Neuron (in vitro differentiated cells): ENCODE measurements at regions not wholly inside any gene's neighbourhood (a gene's known extent, or its start where the extent isn't known, plus 50 kb on each side); places are given as distances from the start of the nearest gene placed in this dataset.
"Not testable (repeated sequence)": the region's sequence is repeated elsewhere in the genome, so short reads cannot be mapped to it uniquely, and the experiment has no call there.

ENCODE experiments used
- H2AFZ ChIP-seq: one replicate; pipeline ENCODE4 v1.6.1; 2013; ENCODE audit warnings: low read depth, mild to moderate bottlenecking, inconsistent platforms, low read length, moderate library complexity
- H3K27me3 ChIP-seq: one replicate; pipeline ENCODE4 v1.6.1; 2013; ENCODE audit warnings: low read length; ENCODE audit not compliant: insufficient read depth
- H3K36me3 ChIP-seq: one replicate; pipeline ENCODE4 v1.6.1; 2013; ENCODE audit warnings: low read length; ENCODE audit not compliant: insufficient read depth
- H3K4me1 ChIP-seq: one replicate; pipeline ENCODE4 v1.6.1; 2013; ENCODE audit warnings: low read length; ENCODE audit not compliant: insufficient read depth
- H3K4me3 ChIP-seq: 2 replicates; pipeline ENCODE4 v1.5.1; 2013; ENCODE audit warnings: mild to moderate bottlenecking, low read length, moderate library complexity
- H3K9me3 ChIP-seq: one replicate; pipeline ENCODE4 v1.6.1; 2013; ENCODE audit warnings: low read length

DNA sequence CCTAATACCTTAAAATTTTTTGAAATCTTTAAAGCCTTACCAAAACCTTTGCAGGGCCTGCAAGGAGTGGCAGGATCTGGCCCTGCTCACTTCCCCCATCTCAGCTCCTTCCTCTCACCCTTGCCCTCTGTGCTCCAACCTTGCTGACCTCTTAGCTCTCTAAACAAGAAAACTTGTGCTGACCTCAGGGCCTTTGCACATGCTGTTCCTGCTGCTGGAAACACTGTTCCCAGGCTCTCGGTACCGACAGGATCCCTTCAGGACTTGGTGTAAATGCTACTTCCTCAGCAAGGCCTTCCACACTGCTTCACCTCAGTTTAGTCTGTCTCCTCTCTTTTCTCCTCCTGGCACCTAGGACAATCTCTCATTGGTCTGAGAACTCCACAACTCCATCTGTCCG lies 155.4 kb upstream of the IQSEC1 start:
- Histone ChIP-seq H3K27me3 (no peaks in the 10 kb centered on the region), H3K4me1 (peaks cover 5% of the 10 kb centered on the region), H3K9me3 (no peaks in the 10 kb centered on the region), H3K36me3 (no peaks in the 10 kb centered on the region), H3K4me3 (no peak overlapping the region), H2AFZ (no peak overlapping the region)

- H2AFZ ChIP-seq, H3K4me3 ChIP-seq, H3K36me3 ChIP-seq, H3K27me3 ChIP-seq, H3K9me3 ChIP-seq, H3K4me1 ChIP-seq: not testable (repeated sequence)
Observed at GRCh38 chr3:13228169-13228568, 154.9 kb upstream of the IQSEC1 start.

DNA sequence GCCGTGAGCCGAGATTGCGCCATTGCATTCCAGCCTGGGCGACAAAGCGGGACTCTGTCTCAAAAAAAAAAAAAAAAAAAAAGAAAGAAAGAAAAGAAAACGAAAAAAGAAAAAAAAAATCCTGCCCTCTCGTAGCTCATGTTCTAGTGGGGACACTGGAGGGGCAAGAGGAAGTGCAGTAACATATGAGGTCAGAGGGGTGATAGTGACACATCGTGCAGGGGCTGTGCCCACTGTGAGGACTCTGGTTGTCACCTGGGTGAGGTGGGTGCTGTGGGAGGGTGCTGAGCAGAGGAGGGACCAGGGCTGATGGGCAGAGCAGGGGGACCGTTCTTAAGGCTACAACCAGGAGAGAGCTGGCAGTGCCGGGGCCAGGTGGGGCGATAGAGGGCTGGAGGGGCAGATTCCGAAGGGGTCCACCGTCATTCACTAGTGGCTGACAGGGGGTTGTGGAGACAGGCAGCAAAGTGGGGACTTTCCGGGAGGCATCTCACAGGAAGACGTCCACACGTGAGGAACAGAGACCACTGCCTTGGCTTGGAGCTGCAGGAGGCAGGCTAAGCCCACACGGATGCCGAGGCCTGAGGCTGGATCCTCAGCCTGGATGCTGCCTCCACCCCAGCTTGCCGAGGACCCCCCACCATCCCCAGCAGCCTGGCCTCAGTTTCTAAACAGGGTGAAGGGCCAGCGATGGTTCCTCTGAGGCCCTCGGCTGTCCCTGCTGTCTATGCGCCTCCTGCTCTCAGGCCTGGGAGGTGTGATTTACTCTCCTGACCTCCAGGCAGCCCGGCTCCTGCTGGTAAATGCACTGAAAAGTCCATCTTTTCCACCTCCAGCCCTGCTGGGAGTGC lies 154.3 kb upstream of the IQSEC1 start:
- no peak overlapping the region for H3K4me3 ChIP-seq
- no peaks in the 10 kb centered on the region for H3K36me3 ChIP-seq
- no peak overlapping the region for H2AFZ ChIP-seq
- no peaks in the 10 kb centered on the region for H3K27me3 ChIP-seq
- peaks cover 5% of the 10 kb centered on the region for H3K4me1 ChIP-seq
- H3K9me3 ChIP-seq, result no peaks in the 10 kb centered on the region

DNA sequence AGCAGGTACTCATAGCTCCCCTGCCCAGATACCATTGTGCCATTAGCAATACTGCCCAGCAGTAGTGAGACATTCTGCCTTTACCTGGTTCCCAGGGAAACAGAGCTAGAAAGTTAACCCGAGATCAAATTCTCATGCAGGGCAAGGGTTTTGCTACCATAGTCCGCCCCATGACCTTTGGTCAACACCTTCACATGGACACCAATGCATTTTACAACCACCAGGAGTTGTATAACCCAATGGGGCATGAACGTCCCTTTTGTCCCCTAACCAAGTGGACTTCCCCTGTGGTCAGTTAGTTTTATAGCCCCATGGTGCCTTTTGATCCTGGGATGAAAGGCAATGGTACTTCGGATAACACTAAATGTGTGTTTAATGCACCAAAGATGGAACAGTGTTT lies 151.7 kb upstream of the IQSEC1 start:
- H2AFZ ChIP-seq, result no peak overlapping the region
- H3K27me3 ChIP-seq, result no peaks in the 10 kb centered on the region
- no peaks in the 10 kb centered on the region for H3K9me3 ChIP-seq
- no peaks in the 10 kb centered on the region for H3K4me1 ChIP-seq
- H3K36me3 ChIP-seq, result no peaks in the 10 kb centered on the region
- no peak overlapping the region for H3K4me3 ChIP-seq

GRCh38 chr3:13223574-13224237 lies 150.5 kb upstream of the IQSEC1 start:
- H3K27me3 ChIP-seq, result no peaks in the 10 kb centered on the region
- no peaks in the 10 kb centered on the region for H3K4me1 ChIP-seq
- no peaks in the 10 kb centered on the region for H3K36me3 ChIP-seq
- H3K9me3 ChIP-seq, result no peaks in the 10 kb centered on the region
- no peak overlapping the region for H2AFZ ChIP-seq
- no peak overlapping the region for H3K4me3 ChIP-seq

DNA sequence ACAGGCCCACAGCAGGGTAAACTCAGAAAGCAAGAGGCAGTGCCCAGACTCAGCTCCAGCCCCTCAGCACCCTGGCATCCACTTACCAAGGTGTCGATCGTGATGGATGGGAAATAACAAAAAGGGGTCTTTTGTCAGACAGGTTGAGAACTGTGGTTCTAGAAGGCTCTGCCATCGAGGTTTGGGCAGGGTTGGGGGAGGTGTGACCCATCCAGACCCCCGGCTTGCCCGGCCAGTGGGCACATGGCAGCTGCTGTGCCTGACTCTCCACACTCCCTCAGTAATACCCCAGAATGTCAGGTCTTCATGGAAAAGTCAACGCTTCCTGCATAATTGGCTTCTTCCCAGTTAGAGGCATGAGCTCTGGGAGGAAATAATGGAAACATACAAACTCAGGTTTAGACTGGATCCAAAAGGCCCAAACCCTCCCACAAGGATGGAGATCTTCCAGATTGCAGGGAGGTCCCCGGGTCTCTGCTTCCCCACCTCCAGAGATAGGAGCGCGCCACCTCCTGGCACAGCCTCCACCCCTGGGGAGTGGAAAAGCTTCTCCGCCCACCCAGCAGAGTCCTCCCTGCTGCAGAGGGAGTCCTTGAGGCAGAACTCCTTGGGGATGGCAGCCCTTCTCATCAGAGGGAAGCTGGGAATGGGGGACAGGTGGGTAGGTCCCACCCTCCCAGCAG lies 149.8 kb upstream of the IQSEC1 start:
- Histone ChIP-seq H3K36me3 (no peaks in the 10 kb centered on the region), H3K9me3 (no peaks in the 10 kb centered on the region), H3K27me3 (no peaks in the 10 kb centered on the region), H3K4me3 (no peak overlapping the region), H3K4me1 (no peaks in the 10 kb centered on the region), H2AFZ (no peak overlapping the region)

GRCh38 chr3:13222131-13222530 lies 148.9 kb upstream of the IQSEC1 start:
- no peak overlapping the region for H2AFZ ChIP-seq
- no peaks in the 10 kb centered on the region for H3K27me3 ChIP-seq
- H3K9me3 ChIP-seq, result no peaks in the 10 kb centered on the region
- no peaks in the 10 kb centered on the region for H3K4me1 ChIP-seq
- H3K4me3 ChIP-seq, result no peak overlapping the region
- H3K36me3 ChIP-seq, result no peaks in the 10 kb centered on the region

DNA sequence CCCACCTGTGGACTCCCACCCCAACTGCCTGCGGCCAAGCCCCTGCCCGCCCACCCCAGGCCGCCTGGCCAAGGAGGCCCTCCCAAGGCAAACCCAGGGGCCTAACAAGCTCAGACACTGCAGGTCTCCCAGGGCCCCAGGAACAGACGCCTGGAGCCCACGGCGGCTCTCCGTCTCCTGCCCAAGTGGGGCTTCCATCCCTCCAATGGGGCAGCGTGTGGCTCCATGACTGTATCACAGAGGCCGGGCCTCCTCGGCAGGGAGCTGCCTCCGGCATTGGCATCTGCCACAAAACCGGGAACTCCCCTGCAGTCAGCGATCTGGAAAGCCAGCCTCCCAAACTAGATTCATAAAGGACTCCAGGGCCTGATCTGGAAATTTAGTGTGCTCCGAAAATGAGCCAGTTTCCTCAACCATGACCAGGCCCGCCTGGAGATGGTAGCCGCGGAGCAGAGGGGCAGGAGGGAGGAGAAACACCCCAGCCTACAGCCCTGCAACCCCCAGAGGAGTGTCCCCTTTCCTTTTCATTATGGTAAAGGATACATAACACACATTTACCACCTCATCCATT lies 148.3 kb upstream of the IQSEC1 start:
- no peaks in the 10 kb centered on the region for H3K4me1 ChIP-seq
- no peaks in the 10 kb centered on the region for H3K27me3 ChIP-seq
- H3K4me3 ChIP-seq, result no peak overlapping the region
- H2AFZ ChIP-seq, result no peak overlapping the region
- H3K36me3 ChIP-seq, result no peaks in the 10 kb centered on the region
- H3K9me3 ChIP-seq, result no peaks in the 10 kb centered on the region

DNA sequence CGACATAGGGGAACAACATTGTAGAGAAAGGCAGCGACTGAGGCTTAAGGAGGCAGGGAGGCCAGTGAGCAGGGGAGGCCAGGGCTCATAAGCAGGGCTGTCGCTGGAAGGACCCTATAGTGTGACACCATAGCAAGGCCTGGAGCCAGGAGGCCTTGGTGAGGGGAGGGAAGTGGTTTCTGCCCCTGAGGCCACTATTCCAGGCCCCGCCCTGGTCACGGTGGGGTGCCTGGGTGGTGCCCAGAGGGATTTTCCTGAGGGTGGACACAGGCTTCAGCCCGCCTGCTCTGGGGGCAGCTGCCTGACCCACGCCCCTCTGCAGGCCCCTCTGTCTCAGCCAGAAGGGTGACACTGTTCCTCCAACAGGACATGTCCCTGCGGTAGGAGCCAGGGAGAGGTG lies 147.8 kb upstream of the IQSEC1 start:
- no peak overlapping the region for H3K4me3 ChIP-seq
- no peaks in the 10 kb centered on the region for H3K4me1 ChIP-seq
- no peaks in the 10 kb centered on the region for H3K27me3 ChIP-seq
- H2AFZ ChIP-seq, result no peak overlapping the region
- no peaks in the 10 kb centered on the region for H3K9me3 ChIP-seq
- H3K36me3 ChIP-seq, result no peaks in the 10 kb centered on the region

- H3K36me3 ChIP-seq, result no peaks in the 10 kb centered on the region
- H3K4me1 ChIP-seq, result no peaks in the 10 kb centered on the region
- no peak overlapping the region for H2AFZ ChIP-seq
- H3K4me3 ChIP-seq, result no peak overlapping the region
- no peaks in the 10 kb centered on the region for H3K27me3 ChIP-seq
- no peaks in the 10 kb centered on the region for H3K9me3 ChIP-seq
Observed at GRCh38 chr3:13219902-13220296, 146.7 kb upstream of the IQSEC1 start.

GRCh38 chr3:13219077-13219901 lies 146.1 kb upstream of the IQSEC1 start:
- H3K4me1 ChIP-seq, result no peaks in the 10 kb centered on the region
- no peak overlapping the region for H2AFZ ChIP-seq
- H3K9me3 ChIP-seq, result no peaks in the 10 kb centered on the region
- H3K4me3 ChIP-seq, result no peak overlapping the region
- H3K36me3 ChIP-seq, result no peaks in the 10 kb centered on the region
- no peaks in the 10 kb centered on the region for H3K27me3 ChIP-seq

- Histone ChIP-seq H3K4me3 (no peak overlapping the region), H3K9me3 (no peaks in the 10 kb centered on the region)
Observed at GRCh38 chr3:13218541-13218908, 145.3 kb upstream of the IQSEC1 start.

More at GRCh38 chr3:13218541-13218908, 145.3 kb upstream of the IQSEC1 start:
- Histone ChIP-seq H2AFZ (no peak overlapping the region), H3K4me1 (no peaks in the 10 kb centered on the region), H3K27me3 (no peaks in the 10 kb centered on the region), H3K36me3 (no peaks in the 10 kb centered on the region)
